ENCODE measurements at regions not wholly inside any gene's neighbourhood (a gene's known extent, or its start where the extent isn't known, plus 50 kb on each side); places are given as distances from the start of the nearest gene placed in this dataset.

DNA sequence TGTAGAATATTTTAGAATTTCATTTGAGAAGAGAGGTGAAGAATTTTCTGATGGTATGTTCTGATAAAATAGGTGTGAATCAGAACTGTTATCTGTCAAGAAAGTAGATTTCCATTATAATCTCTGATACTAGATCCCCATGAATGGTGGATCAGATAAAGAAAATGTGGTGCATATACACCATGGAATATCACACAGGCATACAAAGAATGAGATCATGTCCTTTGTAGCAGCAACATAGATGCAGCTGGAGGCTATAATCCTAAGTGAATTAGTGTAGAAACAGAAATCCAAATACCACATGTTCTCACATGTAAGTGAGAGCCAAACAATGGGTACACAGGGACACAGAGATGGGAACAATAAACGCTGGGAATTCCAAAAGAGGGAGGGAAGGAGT lies 372.0 kb upstream of the ATP2B1 start:
- Histone ChIP-seq H3K27me3 (ENCODE audit: insufficient read depth, low read length, poor library complexity, severe bottlenecking) (no peaks in the 10 kb centered on the region), H3K9me3 (ENCODE audit: low read length) (no peaks in the 10 kb centered on the region), H3K36me3 (ENCODE audit: insufficient read depth, low read length) (no peaks in the 10 kb centered on the region), H3K27ac (ENCODE audit: low read depth, low read length) (no peak overlapping the region), H3K4me1 (ENCODE audit: insufficient read depth, low read length) (peaks cover 16% of the 10 kb centered on the region), H3K4me3 (ENCODE audit: low read length) (no peak overlapping the region)
- ChIA-PET CTCF (no interaction called here), POLR2A (no interaction called here)
- no peaks in the 10 kb centered on the region for H3K36me3 Mint-ChIP-seq
- DNase-seq = no peak
- peaks cover 11 to 22% (median 21%) of the 10 kb centered on the region in 3 donors for H3K4me1 Mint-ChIP-seq
- no peaks in the 10 kb centered on the region for H3K9me3 Mint-ChIP-seq
- H3K27ac Mint-ChIP-seq = peak overlapping the region in 1 of 8 donors; percentile 32
- no peaks in the 10 kb centered on the region for H3K27me3 Mint-ChIP-seq
- no peak overlapping the region for H3K4me3 Mint-ChIP-seq

DNA sequence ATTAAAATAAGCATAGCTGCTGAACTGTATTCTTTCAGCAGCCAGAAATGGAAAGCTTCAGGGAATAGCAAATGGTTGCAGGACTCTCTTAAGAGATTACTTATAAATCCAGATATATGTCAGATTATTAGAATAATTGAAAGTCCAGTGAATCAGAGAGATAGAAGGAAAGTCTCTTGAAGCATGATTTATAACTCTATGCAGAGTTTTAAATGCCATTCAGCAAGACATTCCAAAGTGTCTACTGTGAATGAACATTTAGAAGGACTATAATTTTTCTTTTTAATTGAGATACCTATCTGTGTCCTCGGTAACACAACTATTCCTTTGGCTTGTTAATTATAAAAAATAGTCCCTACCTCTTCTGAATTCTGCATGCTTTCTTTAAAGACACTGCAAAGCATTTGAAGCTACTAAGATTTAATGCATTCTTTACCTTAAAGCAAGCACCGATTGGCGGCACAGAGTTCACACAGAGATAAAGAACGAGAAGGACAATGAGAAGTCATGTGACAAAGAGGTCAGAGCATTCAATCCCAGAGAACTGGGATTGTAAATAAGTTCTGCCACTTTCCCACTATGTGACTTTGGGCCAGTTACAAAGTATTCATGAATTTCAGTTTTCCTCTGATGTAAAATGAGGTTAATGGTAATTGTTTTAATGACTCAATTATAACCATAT lies 371.0 kb upstream of the ATP2B1 start:
- H3K4me3 ChIP-seq (ENCODE audit: low read length) = no peak overlapping the region
- CTCF ChIA-PET = no interaction called here
- no peak for DNase-seq

DNA sequence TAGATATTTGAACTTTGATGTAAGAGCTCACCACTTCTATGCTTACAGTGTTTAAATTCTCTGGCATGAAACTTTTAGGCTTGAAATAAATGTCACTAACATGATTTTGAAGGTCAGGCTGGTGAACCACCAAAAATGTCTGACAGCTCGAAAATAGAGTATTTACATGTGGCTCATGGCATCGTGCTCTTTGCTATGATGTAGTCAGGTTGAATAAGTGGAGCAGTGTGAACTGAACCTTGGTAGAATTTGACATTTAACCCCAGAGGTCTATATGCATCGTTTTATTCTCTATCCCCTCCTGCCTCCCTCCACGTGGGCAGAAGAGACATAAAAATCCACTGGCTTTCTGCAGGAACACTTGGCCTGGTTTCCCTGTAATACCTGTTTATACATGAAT lies 369.7 kb upstream of the ATP2B1 start:
- H3K9me3 Mint-ChIP-seq = peaks cover 0 to under 1% (median 0%) of the 10 kb centered on the region in 5 donors
- peak overlapping the region in 1 of 8 donors; percentile 11 for H3K27ac Mint-ChIP-seq
- no peak overlapping the region for H3K27ac ChIP-seq (ENCODE audit: low read depth, low read length)
- H3K4me1 ChIP-seq (ENCODE audit: insufficient read depth, low read length) = peaks cover 18% of the 10 kb centered on the region
- H3K4me3 Mint-ChIP-seq = no peak overlapping the region
- H3K36me3 Mint-ChIP-seq = no peaks in the 10 kb centered on the region
- POLR2A ChIA-PET = no interaction called here
- no peaks in the 10 kb centered on the region for H3K36me3 ChIP-seq (ENCODE audit: insufficient read depth, low read length)
- H3K4me1 Mint-ChIP-seq = peaks cover 12 to 28% (median 28%) of the 10 kb centered on the region in 3 donors
- H3K27me3 ChIP-seq (ENCODE audit: insufficient read depth, low read length, poor library complexity, severe bottlenecking) = no peaks in the 10 kb centered on the region
- no peak overlapping the region for H3K4me3 ChIP-seq (ENCODE audit: low read length)
- peaks cover under 1 to 4% of the 10 kb centered on the region in 2 donors for H3K27me3 Mint-ChIP-seq
- CTCF ChIA-PET = no interaction called here
- DNase-seq = no peak
- no peaks in the 10 kb centered on the region for H3K9me3 ChIP-seq (ENCODE audit: low read length)

More for the DNA sequence above, 371.0 kb upstream of the ATP2B1 start:
- no peaks in the 10 kb centered on the region for H3K9me3 ChIP-seq (ENCODE audit: low read length)
- Mint-ChIP-seq H3K9me3 (no peaks in the 10 kb centered on the region), H3K4me3 (no peak overlapping the region), H3K27ac (no peak overlapping the region), H3K4me1 (peaks cover 12 to 28% (median 28%) of the 10 kb centered on the region in 3 donors), H3K27me3 (peaks cover 0 to 4% of the 10 kb centered on the region in 2 donors), H3K36me3 (no peaks in the 10 kb centered on the region)
- no peaks in the 10 kb centered on the region for H3K27me3 ChIP-seq (ENCODE audit: insufficient read depth, low read length, poor library complexity, severe bottlenecking)
- POLR2A ChIA-PET = no interaction called here
- H3K4me1 ChIP-seq (ENCODE audit: insufficient read depth, low read length) = peaks cover 18% of the 10 kb centered on the region
- no peak overlapping the region for H3K27ac ChIP-seq (ENCODE audit: low read depth, low read length)
- H3K36me3 ChIP-seq (ENCODE audit: insufficient read depth, low read length) = no peaks in the 10 kb centered on the region

DNA sequence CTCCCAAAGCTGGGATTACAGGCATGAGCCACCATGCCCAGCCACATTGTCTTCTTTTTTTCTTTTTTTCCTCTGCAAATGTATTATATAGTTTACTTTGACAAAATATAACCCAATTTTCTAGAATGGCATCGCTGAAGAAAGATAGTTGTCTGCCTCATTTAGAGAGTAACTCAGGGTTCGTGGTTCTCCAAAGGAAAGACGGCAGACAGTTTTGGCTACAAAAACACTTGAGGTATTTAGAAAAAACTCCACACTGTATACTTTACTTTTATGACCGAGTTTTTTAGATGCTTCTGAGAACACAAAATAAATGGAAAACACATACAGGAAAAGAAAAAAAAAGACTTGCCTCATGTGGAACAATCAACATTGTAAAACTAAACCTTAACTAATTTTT lies 369.1 kb upstream of the ATP2B1 start:
- Mint-ChIP-seq H3K27ac (peak overlapping the region in 1 of 8 donors; percentile 10), H3K9me3 (peaks cover 0 to 2% (median 0%) of the 10 kb centered on the region in 5 donors), H3K4me3 (no peak overlapping the region), H3K4me1 (peaks cover 12 to 28% (median 28%) of the 10 kb centered on the region in 3 donors), H3K27me3 (peaks cover 1 to 4% of the 10 kb centered on the region in 2 donors), H3K36me3 (no peaks in the 10 kb centered on the region)
- no peak for DNase-seq
- Histone ChIP-seq H3K9me3 (ENCODE audit: low read length) (no peaks in the 10 kb centered on the region), H3K36me3 (ENCODE audit: insufficient read depth, low read length) (no peaks in the 10 kb centered on the region), H3K4me3 (ENCODE audit: low read length) (no peak overlapping the region), H3K27ac (ENCODE audit: low read depth, low read length) (no peak overlapping the region), H3K27me3 (ENCODE audit: insufficient read depth, low read length, poor library complexity, severe bottlenecking) (no peaks in the 10 kb centered on the region), H3K4me1 (ENCODE audit: insufficient read depth, low read length) (peaks cover 18% of the 10 kb centered on the region)
- ChIA-PET POLR2A (no interaction called here), CTCF (no interaction called here)

DNA sequence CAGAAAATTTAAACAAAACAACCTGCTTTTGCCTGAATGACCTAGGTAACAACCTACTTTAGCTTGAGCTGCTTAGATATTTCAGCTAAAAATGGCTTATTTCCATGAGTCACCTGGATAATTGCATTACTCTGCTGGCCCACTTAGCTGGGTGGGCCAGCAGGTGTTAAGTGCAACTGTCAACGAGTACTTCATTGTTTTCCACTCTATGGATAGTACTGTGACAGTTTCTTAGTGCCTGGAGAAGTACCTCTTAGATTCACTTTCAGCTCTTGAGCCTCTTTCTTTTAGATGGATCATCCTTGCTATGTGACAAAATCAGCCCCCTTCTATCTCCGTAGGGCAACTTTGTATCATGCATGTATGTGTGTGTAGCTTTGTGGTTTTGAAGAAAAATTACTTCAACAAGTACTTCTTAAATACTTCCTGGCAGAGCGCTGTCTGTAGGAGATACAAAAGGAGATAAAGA lies 368.2 kb upstream of the ATP2B1 start:
- H3K36me3 Mint-ChIP-seq = no peaks in the 10 kb centered on the region
- no peaks in the 10 kb centered on the region for H3K36me3 ChIP-seq (ENCODE audit: insufficient read depth, low read length)
- ChIA-PET POLR2A (no interaction called here), CTCF (interaction anchor here (0.8 kb wide), 1 partner anchor 368 kb away, joined by 3 read pairs; the partner anchor contains the start of gene ATP2B1)
- H3K27ac ChIP-seq (ENCODE audit: low read depth, low read length) = no peak overlapping the region
- no peaks in the 10 kb centered on the region for H3K9me3 ChIP-seq (ENCODE audit: low read length)
- peak overlapping the region in 6 of 8 donors; percentile 38 to 83 (median 70) for H3K27ac Mint-ChIP-seq
- peaks cover 12 to 28% (median 28%) of the 10 kb centered on the region in 3 donors for H3K4me1 Mint-ChIP-seq
- peaks cover 1 to 4% of the 10 kb centered on the region in 2 donors for H3K27me3 Mint-ChIP-seq
- H3K4me1 ChIP-seq (ENCODE audit: insufficient read depth, low read length) = peaks cover 18% of the 10 kb centered on the region
- no peak overlapping the region for H3K4me3 ChIP-seq (ENCODE audit: low read length)
- peaks cover 0 to 2% (median 0%) of the 10 kb centered on the region in 5 donors for H3K9me3 Mint-ChIP-seq
- no peak for DNase-seq
- H3K27me3 ChIP-seq (ENCODE audit: insufficient read depth, low read length, poor library complexity, severe bottlenecking) = no peaks in the 10 kb centered on the region
- H3K4me3 Mint-ChIP-seq = peak overlapping the region in 4 of 7 donors; percentile 19 to 39 (median 28)

DNA sequence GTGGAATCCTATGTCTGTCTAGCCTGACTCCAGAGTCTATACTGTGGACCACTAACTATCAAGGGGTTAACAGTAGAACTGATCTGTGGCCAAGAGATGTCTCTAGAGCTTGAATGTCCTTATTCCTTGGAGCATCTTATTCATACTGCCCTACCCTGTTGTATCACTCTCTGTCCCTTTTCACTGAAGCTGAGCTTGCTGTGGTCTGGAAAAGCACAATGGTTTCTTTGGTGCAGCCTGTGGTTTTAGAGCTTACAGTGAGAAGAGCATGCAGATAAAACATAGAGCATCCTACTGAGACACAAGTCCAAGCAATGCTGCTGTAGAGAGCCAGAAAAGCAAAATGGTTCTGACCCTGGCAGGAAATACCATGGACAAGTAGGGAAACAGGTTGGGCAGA lies 367.0 kb upstream of the ATP2B1 start:
- DNase-seq = no peak
- peaks cover 18% of the 10 kb centered on the region for H3K4me1 ChIP-seq (ENCODE audit: insufficient read depth, low read length)
- Mint-ChIP-seq H3K9me3 (peaks cover 0 to 2% (median under 1%) of the 10 kb centered on the region in 5 donors), H3K36me3 (peaks cover 0 to 6% (median 2%) of the 10 kb centered on the region in 3 donors), H3K4me1 (peaks cover 12 to 28% (median 28%) of the 10 kb centered on the region in 3 donors), H3K27ac (peak overlapping the region in 1 of 8 donors; percentile 5), H3K4me3 (peak overlapping the region in 1 of 7 donors; percentile 27), H3K27me3 (peaks cover 5 to 11% of the 10 kb centered on the region in 2 donors)
- ChIA-PET CTCF (no interaction called here), POLR2A (no interaction called here)
- H3K4me3 ChIP-seq (ENCODE audit: low read length) = no peak overlapping the region
- H3K27ac ChIP-seq (ENCODE audit: low read depth, low read length) = no peak overlapping the region
- H3K36me3 ChIP-seq (ENCODE audit: insufficient read depth, low read length) = no peaks in the 10 kb centered on the region
- no peaks in the 10 kb centered on the region for H3K27me3 ChIP-seq (ENCODE audit: insufficient read depth, low read length, poor library complexity, severe bottlenecking)
- no peaks in the 10 kb centered on the region for H3K9me3 ChIP-seq (ENCODE audit: low read length)

DNA sequence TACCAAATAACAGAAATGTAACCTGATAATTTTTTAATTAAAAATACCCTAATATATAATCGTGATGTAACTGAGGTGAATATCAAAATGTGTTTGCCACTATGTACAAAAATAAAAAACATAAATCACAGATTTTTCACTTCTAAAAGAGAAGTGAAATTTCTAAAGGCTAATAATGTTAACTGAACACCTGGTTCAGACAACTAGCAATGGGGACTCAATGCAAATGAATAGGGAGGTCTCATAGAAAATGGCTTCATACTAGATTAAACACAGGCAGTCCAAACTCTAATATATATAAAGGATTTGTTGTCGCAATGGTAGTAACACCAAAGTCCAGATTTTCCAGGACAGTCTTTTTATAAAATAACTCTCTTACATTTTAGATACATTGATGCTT lies 365.4 kb upstream of the ATP2B1 start:
- H3K36me3 ChIP-seq (ENCODE audit: insufficient read depth, low read length) = no peaks in the 10 kb centered on the region
- H3K4me1 ChIP-seq (ENCODE audit: insufficient read depth, low read length) = peaks cover 18% of the 10 kb centered on the region
- ChIA-PET CTCF (no interaction called here), POLR2A (no interaction called here)
- peaks cover 0 to 15% (median 2%) of the 10 kb centered on the region in 3 donors for H3K36me3 Mint-ChIP-seq
- H3K27me3 ChIP-seq (ENCODE audit: insufficient read depth, low read length, poor library complexity, severe bottlenecking) = no peaks in the 10 kb centered on the region
- H3K27ac Mint-ChIP-seq = no peak overlapping the region
- DNase-seq = no peak
- H3K27me3 Mint-ChIP-seq = peaks cover 5 to 18% of the 10 kb centered on the region in 2 donors
- no peaks in the 10 kb centered on the region for H3K9me3 ChIP-seq (ENCODE audit: low read length)
- H3K4me3 ChIP-seq (ENCODE audit: low read length) = no peak overlapping the region
- H3K9me3 Mint-ChIP-seq = peaks cover 0 to 3% (median 2%) of the 10 kb centered on the region in 5 donors
- H3K4me1 Mint-ChIP-seq = peaks cover 12 to 28% (median 28%) of the 10 kb centered on the region in 3 donors
- no peak overlapping the region for H3K4me3 Mint-ChIP-seq
- no peak overlapping the region for H3K27ac ChIP-seq (ENCODE audit: low read depth, low read length)

DNA sequence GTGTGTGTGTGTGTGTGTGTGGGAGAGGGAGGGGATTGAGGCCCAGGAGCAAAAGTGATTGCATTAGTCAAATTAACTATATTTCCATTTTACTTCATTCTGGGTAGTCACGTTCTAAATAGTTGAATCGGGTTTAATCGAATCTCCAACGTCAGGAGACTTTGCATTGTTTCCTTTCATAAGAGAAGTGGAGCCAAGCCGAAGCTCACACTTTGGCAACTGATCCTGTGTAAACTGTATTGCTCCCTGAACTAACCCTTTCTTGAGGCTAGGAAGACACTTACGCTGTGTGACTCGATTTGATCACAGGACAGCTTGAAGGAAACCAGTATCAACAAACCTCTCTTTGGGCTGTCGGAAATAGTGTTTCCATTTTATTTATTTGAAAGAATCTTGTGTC lies 363.4 kb upstream of the ATP2B1 start:
- Histone ChIP-seq H3K27me3 (ENCODE audit: insufficient read depth, low read length, poor library complexity, severe bottlenecking) (no peaks in the 10 kb centered on the region), H3K9me3 (ENCODE audit: low read length) (no peaks in the 10 kb centered on the region), H3K4me3 (ENCODE audit: low read length) (no peak overlapping the region), H3K4me1 (ENCODE audit: insufficient read depth, low read length) (peaks cover 16% of the 10 kb centered on the region), H3K36me3 (ENCODE audit: insufficient read depth, low read length) (no peaks in the 10 kb centered on the region), H3K27ac (ENCODE audit: low read depth, low read length) (no peak overlapping the region)
- ChIA-PET POLR2A (no interaction called here), CTCF (no interaction called here)
- peaks cover 0 to 3% (median 2%) of the 10 kb centered on the region in 5 donors for H3K9me3 Mint-ChIP-seq
- DNase-seq = no peak
- H3K27me3 Mint-ChIP-seq = peaks cover 5 to 18% of the 10 kb centered on the region in 2 donors
- H3K4me1 Mint-ChIP-seq = peaks cover 9 to 20% (median 20%) of the 10 kb centered on the region in 3 donors
- no peak overlapping the region for H3K4me3 Mint-ChIP-seq
- peaks cover 0 to 15% (median 2%) of the 10 kb centered on the region in 3 donors for H3K36me3 Mint-ChIP-seq
- no peak overlapping the region for H3K27ac Mint-ChIP-seq

Measured in CD8-positive, alpha-beta memory T cell (primary cell).